ENCODE measurements at regions not wholly inside any gene's neighbourhood (a gene's known extent, or its start where the extent isn't known, plus 50 kb on each side); places are given as distances from the start of the nearest gene placed in this dataset.

GRCh38 chr16:86680661-86681030 lies 102.3 kb downstream of the FOXL1 start:
- 47% methylated on average over 6 of the region's 8 CpGs for WGBS (ENCODE audit: insufficient coverage)
- Histone ChIP-seq H3K27ac (ENCODE audit: low read depth, low read length) (no peak overlapping the region), H3K9me3 (ENCODE audit: control insufficient read depth, insufficient read depth, low read length) (no peaks in the 10 kb centered on the region), H3K27me3 (ENCODE audit: control insufficient read depth, insufficient read depth, low read length) (no peaks in the 10 kb centered on the region), H3K36me3 (ENCODE audit: control insufficient read depth, insufficient read depth, low read length) (no peaks in the 10 kb centered on the region), H3K4me1 (ENCODE audit: control insufficient read depth, insufficient read depth, low read length) (peaks cover 3% of the 10 kb centered on the region), H3K4me3 (ENCODE audit: low read depth, low read length) (no peak overlapping the region)
- DNase-seq (ENCODE audit: low read depth in 4 of 6, low spot score in 6 of 6), result no peak

DNA sequence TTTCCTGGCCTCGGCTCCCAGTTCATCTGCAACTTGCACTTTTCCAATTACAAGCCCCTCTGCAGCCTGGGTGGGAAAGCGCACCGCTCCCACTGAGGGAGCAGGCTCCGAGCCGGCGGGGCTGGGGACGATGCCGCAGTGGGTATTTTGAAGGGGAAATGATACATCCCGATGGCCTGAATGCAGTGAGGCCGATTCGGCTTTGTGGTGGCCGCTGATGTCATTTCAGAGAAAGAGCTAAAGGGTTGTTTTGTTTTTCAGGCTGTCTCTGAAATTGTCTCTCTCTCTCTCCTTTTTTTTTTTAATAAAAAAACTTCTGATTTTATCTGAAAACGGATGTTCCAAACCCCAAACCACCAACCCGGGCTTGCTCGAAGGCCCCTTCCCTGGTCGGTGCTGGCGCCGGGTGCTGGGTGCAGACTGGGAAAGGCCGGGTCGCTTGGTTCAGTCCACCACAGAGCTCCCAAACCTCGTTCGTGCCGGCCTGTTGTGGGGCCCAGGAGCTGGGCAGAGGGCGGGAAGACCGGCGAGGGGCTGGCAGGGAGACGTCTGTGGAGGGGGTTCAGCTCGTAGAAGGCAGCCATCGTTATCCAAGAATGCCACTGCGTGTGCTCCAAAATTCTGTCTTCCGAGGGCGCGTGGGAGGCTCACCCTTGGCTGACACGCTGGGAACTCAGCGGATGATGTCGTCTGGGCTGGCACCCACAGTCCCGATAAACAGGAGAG lies 102.8 kb downstream of the FOXL1 start:
- no peak for DNase-seq (ENCODE audit: low read depth in 4 of 6, low spot score in 6 of 6)
- H3K36me3 ChIP-seq (ENCODE audit: control insufficient read depth, insufficient read depth, low read length), result no peaks in the 10 kb centered on the region
- WGBS (ENCODE audit: insufficient coverage), result 82% methylated on average over 26 of the region's 37 CpGs
- no peak overlapping the region for H3K4me3 ChIP-seq (ENCODE audit: low read depth, low read length)
- H3K27me3 ChIP-seq (ENCODE audit: control insufficient read depth, insufficient read depth, low read length), result no peaks in the 10 kb centered on the region
- no peak overlapping the region for H3K27ac ChIP-seq (ENCODE audit: low read depth, low read length)
- peaks cover 3% of the 10 kb centered on the region for H3K4me1 ChIP-seq (ENCODE audit: control insufficient read depth, insufficient read depth, low read length)
- no peaks in the 10 kb centered on the region for H3K9me3 ChIP-seq (ENCODE audit: control insufficient read depth, insufficient read depth, low read length)

DNA sequence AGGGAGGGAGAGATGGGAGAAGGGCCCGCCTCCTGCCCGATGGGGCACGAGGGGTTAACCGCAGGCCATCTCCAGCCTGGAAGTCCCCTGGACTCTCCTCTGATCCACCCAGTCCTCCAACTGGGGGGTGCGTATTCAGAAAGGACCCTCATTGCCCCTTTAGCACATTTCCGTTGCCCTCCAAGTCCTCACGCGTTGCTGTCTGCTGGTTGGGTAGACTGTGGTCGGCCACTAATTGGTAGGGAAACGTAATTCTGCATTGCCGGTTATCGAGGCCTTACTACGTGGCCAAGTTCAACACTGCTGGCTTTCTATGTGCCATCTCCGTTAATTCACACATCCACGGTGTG lies 103.4 kb downstream of the FOXL1 start:
- 91% methylated on average over 14 of the region's 15 CpGs for WGBS (ENCODE audit: insufficient coverage)
- no peak overlapping the region for H3K27ac ChIP-seq (ENCODE audit: low read depth, low read length)

GRCh38 chr16:86682219-86682904 lies 104.0 kb downstream of the FOXL1 start:
- Histone ChIP-seq H3K4me3 (ENCODE audit: low read depth, low read length) (no peak overlapping the region), H3K4me1 (ENCODE audit: control insufficient read depth, insufficient read depth, low read length) (peaks cover 3% of the 10 kb centered on the region), H3K27ac (ENCODE audit: low read depth, low read length) (no peak overlapping the region), H3K27me3 (ENCODE audit: control insufficient read depth, insufficient read depth, low read length) (no peaks in the 10 kb centered on the region), H3K36me3 (ENCODE audit: control insufficient read depth, insufficient read depth, low read length) (no peaks in the 10 kb centered on the region), H3K9me3 (ENCODE audit: control insufficient read depth, insufficient read depth, low read length) (no peaks in the 10 kb centered on the region)
- WGBS (ENCODE audit: insufficient coverage), result 86% methylated on average over 12 of the region's 14 CpGs
- DNase-seq (ENCODE audit: low read depth in 4 of 6, low spot score in 6 of 6), result no peak

More for the DNA sequence above, 103.4 kb downstream of the FOXL1 start:
- DNase-seq (ENCODE audit: low read depth in 4 of 6, low spot score in 6 of 6), result no peak
- Histone ChIP-seq H3K27me3 (ENCODE audit: control insufficient read depth, insufficient read depth, low read length) (no peaks in the 10 kb centered on the region), H3K4me3 (ENCODE audit: low read depth, low read length) (no peak overlapping the region), H3K9me3 (ENCODE audit: control insufficient read depth, insufficient read depth, low read length) (no peaks in the 10 kb centered on the region), H3K36me3 (ENCODE audit: control insufficient read depth, insufficient read depth, low read length) (no peaks in the 10 kb centered on the region), H3K4me1 (ENCODE audit: control insufficient read depth, insufficient read depth, low read length) (peaks cover 3% of the 10 kb centered on the region)

GRCh38 chr16:86683441-86684194 lies 105.3 kb downstream of the FOXL1 start:
- no peak overlapping the region for H3K4me3 ChIP-seq (ENCODE audit: low read depth, low read length)
- H3K9me3 ChIP-seq (ENCODE audit: control insufficient read depth, insufficient read depth, low read length), result no peaks in the 10 kb centered on the region
- 87% methylated on average over 7 of the region's 8 CpGs for WGBS (ENCODE audit: insufficient coverage)
- H3K36me3 ChIP-seq (ENCODE audit: control insufficient read depth, insufficient read depth, low read length), result no peaks in the 10 kb centered on the region
- no peak overlapping the region for H3K27ac ChIP-seq (ENCODE audit: low read depth, low read length)
- no peak for DNase-seq (ENCODE audit: low read depth in 4 of 6, low spot score in 6 of 6)
- no peaks in the 10 kb centered on the region for H3K27me3 ChIP-seq (ENCODE audit: control insufficient read depth, insufficient read depth, low read length)
- peaks cover 3% of the 10 kb centered on the region for H3K4me1 ChIP-seq (ENCODE audit: control insufficient read depth, insufficient read depth, low read length)

DNA sequence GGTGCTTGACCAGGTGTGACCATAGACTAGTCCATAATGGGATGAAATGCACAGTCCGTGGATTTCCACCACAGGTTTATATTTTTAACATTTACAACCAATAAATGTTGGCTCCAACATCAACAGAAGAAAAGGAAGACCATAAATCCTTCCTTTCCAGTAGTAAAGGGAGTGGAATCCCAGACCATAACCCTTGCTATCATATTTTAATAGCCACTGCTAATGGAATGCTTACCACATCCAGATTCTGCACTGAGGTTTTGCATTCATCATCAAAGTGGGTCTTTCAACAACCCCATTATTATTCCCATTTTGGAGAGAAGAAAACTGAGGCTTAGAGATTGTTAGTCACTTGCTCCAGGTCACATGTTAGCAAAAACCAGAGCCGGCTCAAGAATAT lies 106.7 kb downstream of the FOXL1 start:
- WGBS (ENCODE audit: insufficient coverage), result no CpG with 5 or more reads among the region's 2 CpGs
- Histone ChIP-seq H3K4me3 (ENCODE audit: low read depth, low read length) (no peak overlapping the region), H3K36me3 (ENCODE audit: control insufficient read depth, insufficient read depth, low read length) (no peaks in the 10 kb centered on the region), H3K9me3 (ENCODE audit: control insufficient read depth, insufficient read depth, low read length) (peaks cover 1% of the 10 kb centered on the region), H3K4me1 (ENCODE audit: control insufficient read depth, insufficient read depth, low read length) (peaks cover 3% of the 10 kb centered on the region), H3K27me3 (ENCODE audit: control insufficient read depth, insufficient read depth, low read length) (no peaks in the 10 kb centered on the region), H3K27ac (ENCODE audit: low read depth, low read length) (no peak overlapping the region)
- DNase-seq (ENCODE audit: low read depth in 4 of 6, low spot score in 6 of 6), result no peak

DNA sequence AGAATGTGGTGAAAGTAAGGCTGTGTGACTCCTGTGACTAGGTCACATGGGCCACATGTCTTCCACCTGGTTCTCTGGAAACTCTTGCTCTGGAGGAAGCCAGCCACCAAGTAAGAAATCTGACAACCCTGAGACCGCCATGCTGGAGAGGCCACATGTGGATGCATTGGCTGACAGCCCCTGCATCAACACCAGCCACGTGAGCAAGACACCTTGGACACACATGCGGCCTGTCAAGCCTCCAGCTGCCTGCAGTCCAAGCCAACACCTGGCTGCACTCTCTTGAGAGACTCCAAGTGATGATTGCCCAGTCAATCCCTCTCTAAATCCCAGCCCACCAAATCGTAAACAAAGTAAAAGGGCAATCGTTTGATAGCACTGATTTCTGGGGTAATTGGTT lies 112.6 kb downstream of the FOXL1 start:
- WGBS (ENCODE audit: insufficient coverage), result 94% methylated on average over 3 of the region's 5 CpGs
- H3K4me1 ChIP-seq (ENCODE audit: control insufficient read depth, insufficient read depth, low read length), result peaks cover 4% of the 10 kb centered on the region
- no peak overlapping the region for H3K4me3 ChIP-seq (ENCODE audit: low read depth, low read length)
- no peak for DNase-seq (ENCODE audit: low read depth in 4 of 6, low spot score in 6 of 6)
- H3K36me3 ChIP-seq (ENCODE audit: control insufficient read depth, insufficient read depth, low read length), result no peaks in the 10 kb centered on the region
- H3K27ac ChIP-seq (ENCODE audit: low read depth, low read length), result no peak overlapping the region
- H3K9me3 ChIP-seq (ENCODE audit: control insufficient read depth, insufficient read depth, low read length), result peaks cover 1% of the 10 kb centered on the region
- H3K27me3 ChIP-seq (ENCODE audit: control insufficient read depth, insufficient read depth, low read length), result no peaks in the 10 kb centered on the region

GRCh38 chr16:86692426-86692825 lies 114.1 kb downstream of the FOXL1 start:
- Histone ChIP-seq H3K9me3 (ENCODE audit: control insufficient read depth, insufficient read depth, low read length) (peaks cover 1% of the 10 kb centered on the region), H3K36me3 (ENCODE audit: control insufficient read depth, insufficient read depth, low read length) (no peaks in the 10 kb centered on the region), H3K27ac (ENCODE audit: low read depth, low read length) (peak overlapping the region; percentile 43), H3K4me3 (ENCODE audit: low read depth, low read length) (no peak overlapping the region), H3K27me3 (ENCODE audit: control insufficient read depth, insufficient read depth, low read length) (no peaks in the 10 kb centered on the region), H3K4me1 (ENCODE audit: control insufficient read depth, insufficient read depth, low read length) (peaks cover 4% of the 10 kb centered on the region)
- WGBS (ENCODE audit: insufficient coverage), result 22% methylated on average over 1 of the region's 10 CpGs
- DNase-seq (ENCODE audit: low read depth in 4 of 6, low spot score in 6 of 6), result peak in 2 of 6 donors; percentile 50 to 55

DNA sequence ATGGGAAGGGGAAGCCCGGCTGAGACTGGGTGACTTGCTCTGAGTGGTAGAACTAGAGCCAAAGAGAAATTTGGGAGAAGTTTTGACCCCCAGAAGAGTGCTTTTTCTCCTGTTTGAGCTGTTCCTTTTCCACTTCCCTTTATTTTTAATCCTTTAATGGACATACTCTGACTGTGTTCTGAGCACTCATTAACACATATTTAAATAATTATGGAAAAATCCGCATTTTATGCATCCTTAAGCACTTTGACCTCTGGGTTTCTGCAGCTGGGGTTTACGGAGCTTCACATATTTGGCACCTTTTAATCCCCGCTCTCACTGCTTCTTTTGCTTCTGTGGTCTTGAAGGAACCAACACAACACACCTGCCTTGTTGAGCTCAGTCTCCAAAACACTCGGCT lies 114.7 kb downstream of the FOXL1 start:
- peaks cover 1% of the 10 kb centered on the region for H3K9me3 ChIP-seq (ENCODE audit: control insufficient read depth, insufficient read depth, low read length)
- no peaks in the 10 kb centered on the region for H3K27me3 ChIP-seq (ENCODE audit: control insufficient read depth, insufficient read depth, low read length)
- 31% methylated on average over 2 of the region's 5 CpGs for WGBS (ENCODE audit: insufficient coverage)
- no peaks in the 10 kb centered on the region for H3K36me3 ChIP-seq (ENCODE audit: control insufficient read depth, insufficient read depth, low read length)
- peaks cover 4% of the 10 kb centered on the region for H3K4me1 ChIP-seq (ENCODE audit: control insufficient read depth, insufficient read depth, low read length)
- no peak overlapping the region for H3K4me3 ChIP-seq (ENCODE audit: low read depth, low read length)
- no peak overlapping the region for H3K27ac ChIP-seq (ENCODE audit: low read depth, low read length)
- no peak for DNase-seq (ENCODE audit: low read depth in 4 of 6, low spot score in 6 of 6)
